Globus pallidus (tissue), 1 donor: ENCODE measurements at regions not wholly inside any gene's neighbourhood (a gene's known extent, or its start where the extent isn't known, plus 50 kb on each side); places are given as distances from the start of the nearest gene placed in this dataset.

Source experiments
- DNase-seq: peaks from one replicate; pipeline ENCODE4 v3.0.0-alpha.2; 2015; ENCODE audit warnings: low spot score

DNA sequence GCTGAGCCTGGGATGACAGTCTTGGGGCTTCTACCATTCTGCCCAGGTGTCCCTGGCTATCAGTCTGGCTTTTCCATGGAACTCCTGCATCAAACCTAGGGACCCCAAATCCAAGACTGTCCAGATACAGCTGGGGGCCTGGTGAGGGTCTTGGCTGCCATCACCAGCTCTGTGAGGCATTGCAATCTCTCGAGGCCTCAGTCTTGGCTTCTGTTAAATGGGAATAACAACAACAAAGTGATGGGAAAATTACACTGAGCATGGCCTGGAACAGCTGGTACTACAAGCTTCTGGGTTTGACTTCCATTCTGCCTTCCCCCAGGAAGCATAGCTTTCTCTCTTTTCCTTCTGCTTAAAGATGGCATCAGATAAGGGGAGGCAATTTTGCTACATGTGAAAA, 50.0 kb upstream of the LCTL start:
- no peak for DNase-seq

DNA sequence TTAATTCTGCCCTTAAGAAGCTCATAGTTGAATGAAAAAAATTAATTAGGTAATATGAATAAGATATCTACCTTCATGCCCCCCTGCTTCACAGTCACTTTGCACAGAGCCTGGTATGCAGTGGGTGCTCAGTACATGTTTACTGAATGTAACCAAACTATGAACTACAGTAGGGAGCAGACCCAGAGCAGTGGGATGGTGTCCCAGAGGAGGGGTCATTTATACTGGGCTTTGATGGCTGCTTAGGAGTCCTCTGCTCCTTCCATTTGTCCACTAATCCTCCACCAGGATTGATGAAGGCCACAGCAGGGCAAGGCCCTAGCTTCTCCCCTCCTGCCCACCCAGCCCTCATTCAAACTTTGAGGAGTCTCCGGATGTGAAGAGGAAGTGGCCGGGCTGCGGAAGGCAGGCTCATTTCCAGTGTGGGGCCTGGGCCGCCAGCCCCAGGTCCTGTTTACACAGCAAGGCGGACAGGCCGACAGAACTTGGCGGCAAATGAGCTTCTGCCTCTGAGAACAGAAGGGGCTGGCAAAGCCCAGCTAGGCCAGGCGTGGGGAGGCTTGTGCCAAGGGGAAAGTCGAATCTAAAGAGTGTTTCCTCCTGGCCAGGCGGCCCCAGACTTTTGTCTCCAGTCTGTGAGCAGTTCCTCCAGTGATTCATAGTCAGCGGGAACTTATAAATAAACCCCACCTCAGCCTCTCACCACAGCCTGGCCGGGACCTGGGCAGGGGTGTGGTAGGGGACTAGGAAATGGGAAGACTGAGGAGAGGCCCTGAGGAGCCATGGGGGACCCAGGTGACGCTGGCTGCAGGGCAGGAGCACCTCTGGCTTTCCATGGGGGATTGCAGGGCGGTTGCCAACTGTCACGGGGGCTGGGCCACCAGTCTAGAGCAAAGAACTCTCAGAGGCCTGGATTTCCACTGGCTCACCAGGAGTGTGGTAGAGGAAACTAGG, 51.6 kb upstream of the LCTL start:
- DNase-seq = peak; percentile 75

DNA sequence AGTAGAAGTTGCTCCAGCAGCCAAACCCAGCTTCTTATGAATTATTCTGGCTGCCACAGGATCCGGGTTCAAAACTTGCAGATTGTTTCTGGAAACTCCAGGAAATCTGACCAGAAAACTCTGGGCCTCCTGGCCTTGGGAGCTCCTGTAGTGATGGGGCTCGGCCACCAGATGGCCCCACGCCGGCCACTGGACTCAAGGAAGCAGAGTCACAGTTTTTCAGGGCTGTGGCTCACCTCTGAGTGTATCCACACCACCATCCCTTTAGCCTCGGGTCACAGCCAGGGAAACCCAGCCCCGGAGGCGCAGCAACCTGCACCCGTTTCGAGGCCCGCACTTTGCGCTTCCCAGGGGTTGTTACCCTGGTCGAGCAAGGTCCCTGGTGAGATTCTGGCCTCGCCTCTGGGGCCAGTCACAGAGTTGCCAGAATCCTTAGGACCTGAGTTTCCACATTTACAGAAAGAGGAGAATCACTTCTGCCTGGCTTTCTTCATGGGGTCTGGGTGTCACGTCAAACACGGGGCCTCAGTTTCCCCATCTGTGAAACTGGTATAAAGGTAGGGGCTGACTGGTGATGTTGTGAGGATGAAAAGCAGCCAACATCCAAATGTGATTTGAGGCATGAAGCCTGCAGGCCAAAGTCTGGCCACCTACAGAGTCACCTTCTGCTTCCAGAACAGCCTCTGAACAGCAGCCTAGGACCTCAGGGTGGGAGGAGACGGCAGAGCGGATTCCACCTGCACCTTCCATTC, 53.5 kb upstream of the LCTL start:
- peak; percentile 20 for DNase-seq

GRCh38 chr15:66620341-66620740, 54.5 kb upstream of the LCTL start:
- no peak for DNase-seq

DNA sequence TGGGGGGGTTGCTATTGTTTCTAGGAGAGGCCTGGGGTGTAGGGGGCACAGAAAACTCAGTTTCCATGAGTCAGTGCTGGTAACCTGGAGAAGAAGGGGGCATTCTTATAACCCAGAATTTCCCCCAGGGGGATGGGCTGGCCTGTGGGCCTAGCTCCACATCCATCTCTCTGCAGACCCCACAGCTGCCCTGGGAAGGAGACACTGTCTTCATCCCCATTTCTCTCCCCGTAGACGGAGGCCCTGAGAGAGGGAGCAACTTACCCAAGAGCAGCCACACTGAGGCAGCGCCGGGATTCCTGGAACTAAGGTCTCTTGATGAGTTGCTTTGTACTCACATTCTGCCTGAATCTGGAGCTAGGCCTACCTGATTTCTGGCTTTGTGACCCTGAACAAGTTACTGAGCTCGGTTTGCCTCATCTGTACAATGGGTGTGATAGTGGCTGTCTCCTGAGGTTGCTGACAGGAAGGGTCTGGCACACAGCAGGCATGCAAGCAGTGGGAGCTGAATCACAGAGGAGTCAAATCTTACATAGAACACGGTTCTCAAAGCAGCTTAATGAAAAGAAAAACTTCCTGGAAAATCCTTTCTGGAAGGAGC, 55.0 kb upstream of the LCTL start:
- no peak for DNase-seq

GRCh38 chr15:66621491-66622467, 56.0 kb upstream of the LCTL start:
- DNase-seq = no peak

DNA sequence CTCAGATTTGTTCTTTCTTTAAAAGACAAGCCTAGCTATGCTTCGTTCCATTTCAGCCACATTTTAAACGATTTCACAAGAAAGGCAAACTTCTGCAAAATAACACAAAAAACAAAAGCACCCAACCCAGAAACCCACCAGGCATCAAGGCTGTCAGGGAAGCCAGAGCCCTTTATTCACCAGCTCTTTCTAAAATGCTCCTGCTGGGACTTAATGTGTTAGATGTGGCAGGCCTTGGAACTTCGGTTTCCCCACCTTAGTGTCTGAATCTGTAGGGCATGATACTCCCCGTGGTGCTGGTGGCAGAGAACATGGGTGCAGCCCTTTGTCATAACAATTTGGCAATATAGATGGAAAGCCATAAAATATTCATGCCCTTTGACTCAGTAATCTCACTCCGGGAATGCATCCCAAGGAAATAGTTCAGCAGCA, 56.8 kb upstream of the LCTL start:
- no peak for DNase-seq

DNA sequence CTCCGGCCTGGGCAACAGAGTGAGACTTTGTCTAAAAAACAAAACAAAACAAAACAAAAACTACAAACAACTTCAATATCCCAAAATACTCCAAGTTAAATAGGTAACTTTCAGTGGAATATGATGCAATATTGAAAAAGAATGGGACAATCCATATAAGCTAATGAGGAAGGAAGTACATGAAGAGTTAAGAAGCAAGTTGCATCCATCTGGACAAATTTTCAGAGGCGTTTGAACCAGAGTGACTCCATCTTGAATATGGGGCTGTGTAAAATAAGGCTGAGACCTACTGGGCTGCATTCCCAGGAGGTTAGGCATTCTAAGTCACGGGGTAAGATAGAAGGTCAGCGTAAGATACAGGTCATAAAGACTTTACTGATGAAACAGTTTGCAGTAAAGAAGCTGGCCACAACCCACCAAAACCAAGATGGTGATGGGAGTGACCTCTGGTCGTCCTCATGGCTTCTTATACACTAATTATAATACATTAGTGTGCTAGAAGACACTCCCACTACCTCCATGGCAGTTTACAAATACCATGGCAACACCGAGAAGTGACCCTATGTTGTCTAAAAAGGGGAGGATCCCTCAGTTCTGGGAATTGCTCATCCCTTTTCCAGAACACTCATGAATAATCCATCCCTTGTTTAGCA, 58.1 kb upstream of the LCTL start:
- DNase-seq = no peak

GRCh38 chr15:66625531-66625930, 59.7 kb upstream of the LCTL start:
- DNase-seq = no peak

GRCh38 chr15:66625974-66626373, 60.2 kb upstream of the LCTL start:
- DNase-seq = no peak

DNA sequence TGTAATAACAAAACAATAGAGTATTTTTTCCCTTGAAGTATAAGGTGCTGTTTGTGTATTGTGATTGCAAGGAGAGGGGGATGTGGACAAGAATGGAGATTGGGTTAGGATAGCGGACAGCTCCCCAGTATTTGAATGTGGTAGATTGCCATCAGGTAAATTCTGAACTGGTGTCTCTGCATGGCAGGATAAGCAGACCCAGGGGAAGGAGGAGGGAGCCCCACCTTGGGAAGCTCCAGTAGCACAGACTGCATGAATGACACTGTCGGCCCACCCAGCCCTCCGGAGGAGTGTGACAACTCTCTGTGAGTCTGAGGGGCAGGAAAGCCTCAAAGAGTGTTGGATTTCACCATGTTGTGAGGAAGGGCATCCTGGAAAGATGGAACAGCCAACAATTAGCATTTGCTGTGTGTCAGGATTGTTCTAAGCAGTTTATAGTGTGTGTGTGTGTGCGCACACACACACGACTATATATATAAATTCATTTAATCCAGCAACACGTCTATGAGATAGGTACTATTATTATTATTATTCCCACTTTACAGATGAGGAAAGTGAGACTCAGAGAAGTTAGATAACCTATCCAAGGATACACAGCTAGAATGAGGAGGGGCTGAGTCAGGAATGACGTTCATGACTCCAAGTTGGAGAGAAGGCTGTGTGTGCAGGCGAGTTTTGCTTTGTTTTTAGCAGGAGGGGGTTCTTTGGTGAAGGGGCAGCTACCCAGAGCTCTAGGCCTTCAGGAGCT, 63.4 kb upstream of the LCTL start:
- no peak for DNase-seq

GRCh38 chr15:66629817-66630576, 64.2 kb upstream of the LCTL start:
- DNase-seq = no peak

GRCh38 chr15:66630801-66631351, 65.1 kb upstream of the LCTL start:
- DNase-seq = no peak

DNA sequence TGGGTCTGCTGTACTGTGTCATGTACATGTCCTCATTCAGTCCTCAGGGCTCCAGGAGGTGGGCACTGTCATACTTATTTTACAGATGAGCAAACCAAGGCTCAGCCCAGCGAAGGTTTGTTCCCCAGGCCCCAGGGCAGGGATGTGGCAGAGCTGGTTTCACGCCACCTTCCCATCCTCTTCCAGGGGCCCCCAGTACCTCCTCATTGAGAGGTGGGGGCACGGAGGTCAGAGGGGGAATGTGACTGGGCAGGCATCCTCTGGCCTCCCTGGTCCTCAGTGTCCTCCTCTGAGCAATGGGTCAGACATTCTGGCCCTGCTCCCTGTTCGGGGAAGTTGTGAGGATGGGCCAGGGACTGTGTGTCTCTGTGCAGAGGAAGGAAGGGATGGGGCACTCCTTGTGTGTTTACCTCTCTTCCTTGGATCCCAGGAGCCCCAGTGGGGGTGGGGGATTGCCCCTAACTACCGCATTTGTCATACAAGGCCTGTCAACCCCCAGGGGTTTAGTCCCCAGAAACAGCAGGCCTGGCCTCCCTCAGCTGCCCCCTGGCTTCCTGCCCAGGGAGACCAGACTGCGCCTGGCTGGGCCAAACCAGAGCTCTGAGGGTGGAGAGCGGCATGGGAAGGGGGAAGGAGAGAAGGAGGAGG, 65.9 kb upstream of the LCTL start:
- DNase-seq = no peak

DNA sequence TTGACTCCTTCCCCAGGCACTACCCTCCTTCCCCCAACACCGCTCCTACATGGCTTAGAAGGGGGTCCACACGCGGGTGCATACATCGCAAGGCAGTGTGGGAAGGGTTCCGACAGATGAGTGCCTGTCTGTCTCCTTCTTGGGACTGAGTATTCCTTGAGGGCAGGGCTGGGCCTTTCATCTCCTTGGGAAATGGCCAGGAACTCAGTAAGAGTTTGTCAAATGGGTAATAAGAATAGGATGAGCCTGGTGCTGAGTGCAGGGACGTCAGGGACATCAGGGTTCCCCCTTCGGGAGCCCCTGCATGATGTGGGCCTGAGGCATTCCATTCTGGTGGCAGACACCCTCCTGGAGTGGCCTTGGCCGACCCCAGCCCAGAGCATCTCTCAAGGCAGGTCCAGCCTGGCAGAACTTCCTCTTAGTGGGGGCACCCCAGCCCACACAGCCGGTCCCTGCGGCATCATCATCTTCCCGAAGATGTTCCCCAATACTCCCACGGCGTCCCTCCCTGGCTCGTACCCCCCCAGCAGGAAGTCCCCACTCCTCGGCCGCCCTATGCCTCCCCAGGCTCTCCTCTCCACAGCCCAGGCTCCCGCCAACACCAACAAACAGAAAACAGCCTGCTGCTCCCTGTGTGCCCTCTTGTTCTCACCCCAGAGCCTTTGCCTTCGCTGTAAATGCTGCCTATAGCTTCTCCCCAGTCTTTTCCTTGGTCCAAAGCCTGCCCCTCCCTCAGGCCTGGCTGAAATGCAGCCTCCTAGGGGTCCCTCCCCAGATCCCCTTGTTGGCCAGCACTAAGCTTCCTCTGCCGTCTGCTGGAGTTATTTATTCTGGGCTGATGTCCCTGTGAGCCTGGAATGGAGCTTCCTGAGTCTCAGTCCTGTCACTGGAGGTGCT, 67.5 kb upstream of the LCTL start:
- DNase-seq = no peak

DNA sequence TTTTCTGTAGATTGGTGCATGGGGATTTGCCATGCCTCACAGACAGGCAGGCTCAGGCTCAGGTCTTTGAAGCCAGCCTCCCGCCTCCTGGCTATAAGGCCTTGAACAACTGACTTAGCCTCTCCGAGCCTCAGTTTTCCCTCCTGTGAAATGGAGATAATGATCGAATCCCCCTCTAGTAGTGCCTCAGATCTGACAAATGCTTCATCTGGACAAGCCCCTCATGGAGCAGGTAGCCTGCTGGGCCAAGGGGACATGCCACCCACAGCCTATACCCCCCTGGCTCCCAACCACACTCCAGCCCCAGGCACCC, 68.1 kb upstream of the LCTL start:
- no peak for DNase-seq

DNA sequence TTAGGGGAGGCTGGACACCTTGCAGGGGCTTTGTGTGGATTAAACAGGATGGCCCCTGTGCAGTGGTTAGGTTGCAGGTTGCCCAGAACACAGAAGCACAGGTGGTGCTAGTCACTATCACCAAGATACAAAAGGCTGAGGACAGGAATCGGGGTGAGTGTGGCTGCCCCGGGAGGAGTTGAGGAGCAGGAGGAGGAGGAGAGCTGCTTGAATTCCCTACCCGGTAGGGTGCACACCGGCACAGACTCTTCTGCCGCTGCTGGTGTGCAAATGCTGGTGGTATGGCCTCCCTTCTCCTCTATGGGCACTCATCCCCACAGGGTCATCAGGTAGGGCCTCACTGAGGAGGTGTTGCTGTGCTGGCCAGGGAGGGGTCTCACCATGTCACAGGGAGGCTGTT, 67.5 kb upstream of the SMAD6 start:
- no peak for DNase-seq

GRCh38 chr15:66635006-66635405, 67.0 kb upstream of the SMAD6 start:
- DNase-seq = no peak
